Occipital lobe (tissue), 1 donor: ENCODE measurements at regions not wholly inside any gene's neighbourhood (a gene's known extent, or its start where the extent isn't known, plus 50 kb on each side); places are given as distances from the start of the nearest gene placed in this dataset.
"Not testable (repeated sequence)": the region's sequence is repeated elsewhere in the genome, so short reads cannot be mapped to it uniquely, and the experiment has no call there.

ENCODE experiments used
- DNase-seq: peaks from one replicate; lab custom pipeline; 2025; lab: John Stamatoyannopoulos, UW

GRCh38 chr2:59824314-59824713, 729.1 kb downstream of the BCL11A start:
- DNase-seq: no peak

- DNase-seq: no peak
Observed at GRCh38 chr2:59816075-59816474, 737.4 kb downstream of the BCL11A start.

GRCh38 chr2:59810283-59810682, 743.2 kb downstream of the BCL11A start:
- not testable (repeated sequence) for DNase-seq

GRCh38 chr2:59806486-59806885, 747.0 kb downstream of the BCL11A start:
- DNase-seq: no peak

DNA sequence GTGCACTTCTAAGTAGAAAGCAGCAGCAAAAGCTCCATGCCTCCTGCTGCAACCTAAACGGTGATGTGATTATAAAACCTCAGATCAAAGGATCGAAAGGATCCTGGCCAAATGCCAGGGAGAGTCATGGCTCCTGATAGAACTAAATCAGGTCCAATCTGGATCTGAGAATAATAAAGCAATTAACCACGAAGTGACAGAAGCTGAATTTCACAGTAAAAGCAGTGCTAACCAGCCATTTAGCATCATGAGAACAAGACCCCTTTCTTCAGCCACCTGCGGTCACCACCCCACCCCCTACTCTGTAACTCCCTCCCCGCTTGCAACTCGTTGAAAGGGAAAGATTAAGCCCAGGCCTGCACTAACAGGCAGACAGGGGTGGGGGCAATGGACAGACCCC, 748.7 kb downstream of the BCL11A start:
- DNase-seq: no peak

DNA sequence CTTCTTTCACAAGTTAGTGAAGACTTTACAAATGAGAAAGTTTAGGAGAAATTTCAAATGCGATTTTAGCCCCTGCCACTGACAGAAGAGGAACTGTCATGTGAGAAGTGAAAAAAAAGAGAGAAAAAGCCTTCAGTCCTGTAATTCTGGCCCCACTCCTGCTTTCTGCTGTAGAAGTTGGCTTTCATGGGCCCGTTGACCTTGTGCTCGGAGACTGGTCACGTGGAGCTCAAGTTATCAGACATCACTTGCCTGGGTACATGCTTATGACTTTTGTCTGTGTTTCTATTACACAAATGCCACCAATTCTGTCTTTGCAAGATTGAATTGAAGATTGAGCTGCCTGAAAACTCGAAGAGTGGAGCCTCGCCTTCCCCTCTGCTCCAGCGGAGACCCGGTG, 749.9 kb downstream of the BCL11A start:
- no peak for DNase-seq

DNA sequence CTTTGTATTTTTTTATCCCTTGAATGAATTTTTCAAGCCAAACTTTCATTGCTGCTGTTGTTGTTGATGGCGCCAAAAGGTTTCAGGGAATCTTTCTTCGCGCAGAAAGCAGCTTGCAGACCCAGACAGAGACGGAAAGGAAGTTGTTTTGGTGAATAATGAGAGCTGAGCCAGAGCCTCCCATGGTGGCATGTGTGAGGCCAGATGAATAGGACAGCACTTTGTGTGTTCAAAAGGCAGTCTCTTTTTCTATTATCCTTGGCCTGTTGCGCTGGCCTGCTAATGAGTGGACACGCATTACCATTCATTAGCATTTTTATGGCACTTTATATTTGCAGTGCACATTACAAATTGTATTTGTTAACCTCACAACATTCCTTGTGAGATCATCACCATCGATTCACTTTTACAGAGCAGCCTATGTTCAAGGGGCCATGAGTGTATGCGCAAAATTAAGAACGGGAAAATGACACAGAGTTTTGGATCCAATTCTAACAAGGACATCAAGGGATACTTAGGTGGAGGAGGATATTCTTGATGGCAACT, 754.7 kb downstream of the BCL11A start:
- DNase-seq: no peak

DNA sequence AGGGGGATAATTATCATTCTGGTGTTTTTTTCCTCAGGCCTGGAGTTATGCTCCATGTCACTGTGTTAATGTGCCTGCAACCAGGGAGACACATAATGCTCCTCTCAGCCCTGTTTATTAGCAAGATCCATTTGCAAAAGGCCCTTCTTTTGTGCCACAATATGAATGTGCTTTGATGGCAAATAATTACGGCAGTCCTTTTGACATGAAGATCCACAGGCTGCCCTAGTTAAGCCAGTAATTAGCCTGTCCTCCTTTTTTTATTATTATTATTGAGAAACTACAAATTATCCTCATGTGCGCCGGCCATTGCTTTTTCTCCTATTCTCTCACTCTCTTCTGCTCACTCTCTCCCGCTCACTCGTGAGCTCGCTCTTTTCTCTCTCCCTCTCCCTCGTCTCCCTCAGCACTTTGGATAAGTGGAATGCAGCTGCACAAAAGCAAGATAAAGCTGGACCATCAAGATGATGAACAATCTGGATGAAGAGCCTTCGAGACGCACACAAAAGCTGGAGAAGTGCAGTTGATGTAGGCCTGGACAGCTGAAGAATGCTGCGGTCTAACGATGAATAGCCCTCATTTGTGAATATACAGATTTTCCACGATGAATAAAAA, 762.3 kb downstream of the BCL11A start:
- no peak for DNase-seq

DNA sequence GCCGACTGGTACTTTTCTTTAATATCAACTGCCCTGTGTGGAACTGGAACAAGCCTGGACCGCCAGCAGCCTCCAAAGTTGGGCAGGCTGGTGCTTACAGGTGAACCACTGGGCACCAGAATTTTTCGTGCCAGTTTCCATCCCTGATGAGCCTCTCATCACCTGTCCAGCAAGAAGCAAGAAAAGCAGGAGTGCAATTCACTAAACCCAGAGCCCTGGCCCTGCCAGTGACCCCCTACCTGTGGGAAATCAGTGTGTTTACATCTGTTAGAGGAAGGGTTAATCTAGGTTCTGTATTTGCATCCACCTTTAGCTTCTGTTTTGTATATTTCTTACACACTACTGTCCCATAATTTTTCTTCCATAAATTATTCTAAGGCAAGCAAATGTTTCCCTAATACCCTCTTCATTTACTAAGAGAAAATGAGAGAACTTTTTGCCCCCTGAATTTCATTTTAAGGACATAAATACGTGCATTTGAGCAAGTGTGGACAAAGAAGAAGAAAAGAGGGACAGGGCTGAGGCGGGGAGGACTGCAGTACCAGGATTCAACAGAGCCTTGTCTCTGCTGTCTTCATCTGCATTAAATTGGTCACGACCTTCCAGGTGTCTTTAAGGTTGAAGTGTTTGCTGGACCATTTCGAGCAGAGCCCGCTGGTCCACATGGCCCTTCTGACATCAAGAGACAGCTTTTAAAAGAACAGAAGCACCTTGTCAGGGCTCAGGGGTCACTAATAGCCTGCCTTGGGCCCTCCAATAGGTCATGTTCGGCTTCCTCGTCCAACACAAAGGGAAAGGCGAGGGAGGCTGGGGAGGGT, 763.1 kb downstream of the BCL11A start:
- DNase-seq: no peak

DNA sequence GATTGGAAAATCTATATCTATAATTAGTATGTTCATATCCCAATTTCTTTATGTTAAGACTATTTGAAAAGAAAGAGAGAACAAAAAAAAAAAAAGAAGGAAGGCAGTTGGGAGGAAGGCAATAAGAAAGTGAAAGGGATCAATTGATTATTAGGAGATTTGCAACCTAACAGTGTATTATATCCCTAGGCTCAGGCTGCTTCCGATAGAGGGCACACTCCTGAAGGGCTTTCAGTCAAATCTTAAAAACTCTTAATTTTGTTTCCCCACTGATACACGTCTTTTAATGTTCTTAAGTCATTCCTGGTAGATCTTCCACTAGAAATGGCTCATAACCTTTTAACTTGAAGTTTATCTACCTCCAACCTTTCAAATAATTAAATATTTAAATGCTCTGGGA, 763.9 kb downstream of the BCL11A start:
- DNase-seq: no peak

DNA sequence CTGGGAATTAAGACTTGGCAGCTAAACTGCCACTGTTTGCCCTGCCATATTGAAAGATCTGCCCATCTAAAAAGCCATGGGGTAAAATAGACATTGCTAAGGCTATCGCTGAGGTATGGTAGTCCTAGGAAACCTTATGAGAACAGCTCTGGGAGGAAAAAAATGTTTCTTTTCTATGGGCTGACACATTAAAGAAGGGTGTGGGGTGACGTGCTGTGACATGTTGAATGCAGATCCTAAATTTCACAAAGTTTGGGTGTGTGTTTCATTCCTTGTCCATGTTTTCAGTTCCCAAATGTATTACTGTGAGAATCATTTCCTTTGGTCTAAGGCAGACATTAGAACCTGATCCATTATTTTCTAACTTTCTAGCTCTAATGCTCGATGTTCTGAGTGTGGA, 766.4 kb downstream of the BCL11A start:
- DNase-seq: no peak

DNA sequence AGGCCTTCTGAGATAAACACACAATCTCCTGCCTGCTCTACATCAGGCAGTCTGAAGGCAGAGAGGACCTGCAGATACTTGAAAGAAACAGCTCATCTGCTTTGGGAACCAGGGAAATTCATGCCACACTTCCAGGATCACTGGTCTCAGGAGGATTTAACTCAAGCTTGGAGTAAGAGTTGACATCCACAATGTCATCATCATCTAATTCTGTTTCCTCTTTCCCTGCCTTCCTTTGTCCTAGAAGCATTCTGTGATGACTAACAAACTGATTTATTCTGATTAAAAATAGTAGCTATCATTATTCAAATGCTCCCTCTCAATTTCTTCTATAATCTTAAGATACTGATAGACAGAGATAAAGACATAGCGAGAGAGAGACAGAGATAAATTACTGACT, 766.8 kb downstream of the BCL11A start:
- no peak for DNase-seq

GRCh38 chr2:59779571-59779970, 773.9 kb downstream of the BCL11A start:
- no peak for DNase-seq

GRCh38 chr2:59777120-59777519, 776.3 kb downstream of the BCL11A start:
- DNase-seq: no peak

DNA sequence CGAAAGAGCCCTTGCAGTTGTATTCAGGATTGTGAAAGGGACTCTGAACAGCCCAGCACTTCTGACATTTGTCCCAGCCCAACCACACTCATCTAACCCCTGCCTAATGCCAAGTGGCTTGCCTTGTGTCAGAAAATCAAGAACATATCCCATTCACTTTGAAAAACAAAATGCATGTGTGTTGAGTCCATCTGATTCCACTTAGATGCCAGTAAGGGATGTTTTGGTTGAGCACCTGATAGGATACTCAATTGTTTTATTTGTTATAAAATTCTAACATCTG, 776.8 kb downstream of the BCL11A start:
- no peak for DNase-seq

DNA sequence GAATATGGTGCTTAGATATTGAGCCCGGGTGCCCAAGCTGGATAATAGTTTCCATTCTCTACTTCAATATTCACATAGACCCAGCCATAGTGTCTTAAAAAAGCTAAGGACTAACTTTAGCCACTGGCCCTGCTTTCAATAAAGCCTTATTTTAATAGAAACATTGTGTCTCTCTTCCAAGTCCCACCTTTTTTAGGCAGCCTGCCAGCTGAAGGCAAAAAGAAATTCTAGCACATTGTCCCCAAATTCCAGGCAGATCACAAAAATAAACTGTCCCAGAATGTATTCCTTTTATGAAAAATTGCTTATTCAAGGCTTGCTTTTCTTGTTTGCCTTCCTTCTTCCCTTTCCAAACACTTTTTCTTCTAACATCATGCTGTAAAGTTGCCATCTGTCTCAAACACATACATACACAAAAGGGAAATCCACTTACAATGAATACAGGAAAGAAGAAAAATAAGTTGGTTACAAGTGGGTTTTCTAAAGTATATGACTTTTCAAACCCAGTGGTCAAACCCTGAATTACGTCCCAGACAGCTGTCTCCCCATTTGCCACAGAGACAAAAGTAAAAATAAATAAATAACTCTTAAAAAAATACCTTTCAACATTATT, 778.5 kb downstream of the BCL11A start:
- DNase-seq: no peak

- DNase-seq: no peak
Observed at GRCh38 chr2:59770651-59771050, 782.8 kb downstream of the BCL11A start.

DNA sequence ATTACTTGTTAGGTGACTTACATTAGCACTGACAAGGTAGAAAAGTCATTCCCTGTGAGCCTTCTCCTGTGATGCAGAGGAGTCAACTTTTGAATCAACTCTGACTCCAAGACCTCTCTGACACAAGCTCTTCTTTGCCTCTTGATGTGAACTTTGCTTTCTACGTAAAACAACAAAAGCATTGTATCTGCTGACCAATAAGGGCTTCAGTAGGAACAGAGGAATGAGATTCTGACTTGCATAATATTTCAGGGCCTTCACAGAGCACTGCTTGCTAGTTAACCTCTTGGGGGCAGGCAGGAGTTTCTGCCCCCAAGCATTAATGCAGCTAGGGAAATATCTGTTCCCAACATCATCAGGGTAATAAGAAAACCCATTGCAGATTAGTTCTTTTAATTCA, 791.5 kb downstream of the BCL11A start:
- no peak for DNase-seq

- DNase-seq: no peak
Observed at GRCh38 chr2:59756150-59756549, 797.3 kb downstream of the BCL11A start.

- no peak for DNase-seq
Observed at GRCh38 chr2:59754011-59754735, 799.3 kb downstream of the BCL11A start.

DNA sequence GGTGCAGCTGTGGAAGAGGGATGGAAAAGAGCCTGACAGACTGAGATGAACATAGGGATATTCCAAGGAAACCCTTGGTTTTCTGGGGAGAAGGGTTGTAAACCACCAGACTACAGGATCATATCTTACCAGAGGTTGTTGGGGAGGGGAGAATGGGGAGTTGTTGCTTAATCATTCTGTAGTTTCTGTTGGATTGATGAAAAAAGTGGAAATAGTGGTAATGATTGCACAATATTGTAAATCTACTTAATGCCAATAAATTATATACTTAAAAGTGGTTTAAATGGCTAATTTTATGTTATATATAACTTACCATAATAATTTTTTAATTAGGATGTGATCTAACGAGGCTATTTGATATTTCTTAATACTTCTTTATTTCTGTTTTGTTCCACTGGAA, 800.9 kb downstream of the BCL11A start:
- no peak for DNase-seq

DNA sequence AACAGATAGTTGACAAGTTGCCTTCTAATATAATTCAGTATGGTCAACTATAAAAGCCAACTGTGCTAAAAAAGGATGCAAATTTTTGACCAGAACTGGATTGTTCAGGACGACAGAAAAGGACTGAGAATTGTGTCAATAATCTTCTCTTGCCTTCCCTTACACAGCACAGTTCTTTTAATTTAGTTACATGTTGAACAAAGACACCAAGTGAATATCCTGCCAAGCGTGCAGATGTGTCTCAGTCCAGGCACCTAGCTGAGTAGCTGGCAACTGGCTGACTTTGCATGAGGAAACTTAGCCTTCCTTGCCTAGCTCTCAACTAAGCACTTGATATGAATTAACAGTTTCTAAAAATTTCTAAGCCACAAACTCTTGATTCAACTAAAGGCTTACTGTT, 801.4 kb downstream of the BCL11A start:
- DNase-seq: no peak
